ENCODE measurements at regions not wholly inside any gene's neighbourhood (a gene's known extent, or its start where the extent isn't known, plus 50 kb on each side); places are given as distances from the start of the nearest gene placed in this dataset.

DNA sequence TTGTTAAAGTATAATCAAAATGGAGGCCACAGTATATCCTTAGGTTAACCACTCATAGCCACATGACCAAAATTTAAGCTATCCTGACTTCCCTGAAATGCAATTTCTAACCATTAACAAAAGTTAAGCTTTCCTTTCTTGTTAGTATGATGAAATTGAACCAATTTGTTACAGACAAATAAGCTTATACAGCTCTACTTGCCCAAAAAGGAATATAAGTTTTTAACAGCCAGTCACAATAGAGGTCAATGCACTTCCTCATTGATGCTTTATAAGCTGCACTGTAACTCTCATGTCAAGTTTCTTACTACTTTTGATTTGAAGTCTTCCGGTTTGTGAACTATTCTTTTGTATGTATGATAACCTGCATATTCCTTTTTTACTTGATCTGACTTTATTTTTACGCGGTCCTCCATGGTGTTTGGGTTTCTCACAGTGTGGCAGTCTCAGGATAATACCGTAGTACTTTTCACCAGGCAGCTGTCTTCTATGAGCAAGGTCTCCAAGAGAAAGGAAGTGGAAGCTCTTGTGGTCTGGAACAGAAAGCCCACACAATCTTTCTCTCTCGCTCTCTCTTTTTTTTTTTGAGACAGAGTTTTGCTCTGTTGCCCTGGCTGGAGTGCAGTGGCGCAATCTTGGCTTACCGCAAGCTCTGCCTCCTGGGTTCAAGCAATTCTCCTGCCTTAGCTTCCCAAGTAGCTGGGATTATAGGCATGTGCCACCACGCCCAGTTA, 331.6 kb downstream of the SRGAP2C start:
- TF ChIP-seq, protein P1, sequence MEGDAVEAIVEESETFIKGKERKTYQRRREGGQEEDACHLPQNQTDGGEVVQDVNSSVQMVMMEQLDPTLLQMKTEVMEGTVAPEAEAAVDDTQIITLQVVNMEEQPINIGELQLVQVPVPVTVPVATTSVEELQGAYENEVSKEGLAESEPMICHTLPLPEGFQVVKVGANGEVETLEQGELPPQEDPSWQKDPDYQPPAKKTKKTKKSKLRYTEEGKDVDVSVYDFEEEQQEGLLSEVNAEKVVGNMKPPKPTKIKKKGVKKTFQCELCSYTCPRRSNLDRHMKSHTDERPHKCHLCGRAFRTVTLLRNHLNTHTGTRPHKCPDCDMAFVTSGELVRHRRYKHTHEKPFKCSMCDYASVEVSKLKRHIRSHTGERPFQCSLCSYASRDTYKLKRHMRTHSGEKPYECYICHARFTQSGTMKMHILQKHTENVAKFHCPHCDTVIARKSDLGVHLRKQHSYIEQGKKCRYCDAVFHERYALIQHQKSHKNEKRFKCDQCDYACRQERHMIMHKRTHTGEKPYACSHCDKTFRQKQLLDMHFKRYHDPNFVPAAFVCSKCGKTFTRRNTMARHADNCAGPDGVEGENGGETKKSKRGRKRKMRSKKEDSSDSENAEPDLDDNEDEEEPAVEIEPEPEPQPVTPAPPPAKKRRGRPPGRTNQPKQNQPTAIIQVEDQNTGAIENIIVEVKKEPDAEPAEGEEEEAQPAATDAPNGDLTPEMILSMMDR (conservative IDR thresholded peaks at IDR 0.05 in 1 of 2, IDR thresholded peaks at IDR 0.05 in 1 of 2; ENCODE audit: low read depth in 1 of 2, low read length in 2 of 2), result no peak
- no peak for TF ChIP-seq EZH2 (IDR thresholded peaks at IDR 0.05; ENCODE audit: low read length, missing control alignments)
